ENCODE measurements at regions not wholly inside any gene's neighbourhood (a gene's known extent, or its start where the extent isn't known, plus 50 kb on each side); places are given as distances from the start of the nearest gene placed in this dataset.

- DNase-seq (ENCODE audit: low read depth in 2 of 2) = no peak
- no peak for TF ChIP-seq CTCF (IDR thresholded peaks at IDR 0.05; ENCODE audit: low read depth, low read length)
- H3K4me3 ChIP-seq (replicated peaks in 1 of 2; ENCODE audit: low read depth in 2 of 2, low read length in 2 of 2) = no peak overlapping the region
Observed at GRCh38 chr15:77721963-77722362, 89.3 kb upstream of the LINGO1 start.

GRCh38 chr15:77720655-77721054, 87.9 kb upstream of the LINGO1 start:
- DNase-seq (ENCODE audit: low read depth in 2 of 2) = no peak
- no peak for TF ChIP-seq CTCF (IDR thresholded peaks at IDR 0.05; ENCODE audit: low read depth, low read length)
- no peak overlapping the region for H3K4me3 ChIP-seq (replicated peaks in 1 of 2; ENCODE audit: low read depth in 2 of 2, low read length in 2 of 2)

- no peak overlapping the region for H3K4me3 ChIP-seq (replicated peaks in 1 of 2; ENCODE audit: low read depth in 2 of 2, low read length in 2 of 2)
- TF ChIP-seq CTCF (IDR thresholded peaks at IDR 0.05; ENCODE audit: low read depth, low read length) = no peak
- DNase-seq (ENCODE audit: low read depth in 2 of 2) = no peak
Observed at GRCh38 chr15:77720173-77720572, 87.5 kb upstream of the LINGO1 start.

GRCh38 chr15:77719450-77719849, 86.7 kb upstream of the LINGO1 start:
- DNase-seq (ENCODE audit: low read depth in 2 of 2) = no peak
- H3K4me3 ChIP-seq (replicated peaks in 1 of 2; ENCODE audit: low read depth in 2 of 2, low read length in 2 of 2) = no peak overlapping the region
- TF ChIP-seq CTCF (IDR thresholded peaks at IDR 0.05; ENCODE audit: low read depth, low read length) = no peak

- H3K4me3 ChIP-seq (replicated peaks in 1 of 2; ENCODE audit: low read depth in 2 of 2, low read length in 2 of 2) = no peak overlapping the region
- DNase-seq (ENCODE audit: low read depth in 2 of 2) = no peak
- TF ChIP-seq CTCF (IDR thresholded peaks at IDR 0.05; ENCODE audit: low read depth, low read length) = no peak
Observed at GRCh38 chr15:77717333-77717990, 84.8 kb upstream of the LINGO1 start.

- no peak for DNase-seq (ENCODE audit: low read depth in 2 of 2)
- no peak overlapping the region for H3K4me3 ChIP-seq (replicated peaks in 1 of 2; ENCODE audit: low read depth in 2 of 2, low read length in 2 of 2)
- no peak for TF ChIP-seq CTCF (IDR thresholded peaks at IDR 0.05; ENCODE audit: low read depth, low read length)
Observed at GRCh38 chr15:77716632-77717332, 84.1 kb upstream of the LINGO1 start.

Measured in cardiac fibroblast (primary cell).